WTC11 (cell line): ENCODE measurements at regions not wholly inside any gene's neighbourhood (a gene's known extent, or its start where the extent isn't known, plus 50 kb on each side); places are given as distances from the start of the nearest gene placed in this dataset.

Experiments used
- CREB1 ChIP-seq: sonication (generic); formaldehyde crosslinking; IDR thresholded peaks from 2 replicates; pipeline ENCODE4 v1.8.0; 2023; ENCODE audit warnings: mild to moderate bottlenecking, missing genetic modification reagents
- CTCF ChIP-seq: fragments of 200-600 bp; IDR thresholded peaks from 2 replicates; pipeline ENCODE4 v1.8.0; 2022; ENCODE audit warnings: antibody characterized with exemption
- ELF4 ChIP-seq: sonication (generic); formaldehyde crosslinking; IDR thresholded peaks from 2 replicates; pipeline ENCODE4 v1.8.1; 2022; ENCODE audit warnings: low read depth, mild to moderate bottlenecking, moderate library complexity, missing genetic modification reagents
- NFYB ChIP-seq: sonication (generic); formaldehyde crosslinking; conservative IDR thresholded peaks from 2 replicates; pipeline ENCODE4 v1.8.0; 2022; ENCODE audit warnings: low read depth, missing genetic modification reagents
- TF ChIP-seq, protein P1 (sequence below): sonication (generic); formaldehyde crosslinking; IDR thresholded peaks from 2 replicates; pipeline ENCODE4 v1.8.1; 2022; ENCODE audit warnings: mild to moderate bottlenecking, missing genetic modification reagents, moderate library complexity, borderline replicate concordance
- TF ChIP-seq, protein P2 (sequence below): sonication (generic); formaldehyde crosslinking; IDR thresholded peaks from 2 replicates; pipeline ENCODE4 v1.8.0; 2022; ENCODE audit warnings: mild to moderate bottlenecking, missing genetic modification reagents
- TF ChIP-seq, protein P3 (sequence below): sonication (generic); formaldehyde crosslinking; IDR thresholded peaks from 2 replicates; pipeline ENCODE4 v1.8.1; 2022; ENCODE audit warnings: low read depth, mild to moderate bottlenecking, moderate library complexity, missing genetic modification reagents, borderline replicate concordance

- no peak for TF ChIP-seq CREB1 (CRISPR knock-in tag)
- no peak for TF ChIP-seq CTCF
- TF ChIP-seq, protein P1, sequence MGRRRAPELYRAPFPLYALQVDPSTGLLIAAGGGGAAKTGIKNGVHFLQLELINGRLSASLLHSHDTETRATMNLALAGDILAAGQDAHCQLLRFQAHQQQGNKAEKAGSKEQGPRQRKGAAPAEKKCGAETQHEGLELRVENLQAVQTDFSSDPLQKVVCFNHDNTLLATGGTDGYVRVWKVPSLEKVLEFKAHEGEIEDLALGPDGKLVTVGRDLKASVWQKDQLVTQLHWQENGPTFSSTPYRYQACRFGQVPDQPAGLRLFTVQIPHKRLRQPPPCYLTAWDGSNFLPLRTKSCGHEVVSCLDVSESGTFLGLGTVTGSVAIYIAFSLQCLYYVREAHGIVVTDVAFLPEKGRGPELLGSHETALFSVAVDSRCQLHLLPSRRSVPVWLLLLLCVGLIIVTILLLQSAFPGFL (CRISPR knock-in tag), result no peak
- TF ChIP-seq, protein P2, sequence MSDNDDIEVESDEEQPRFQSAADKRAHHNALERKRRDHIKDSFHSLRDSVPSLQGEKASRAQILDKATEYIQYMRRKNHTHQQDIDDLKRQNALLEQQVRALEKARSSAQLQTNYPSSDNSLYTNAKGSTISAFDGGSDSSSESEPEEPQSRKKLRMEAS (CRISPR knock-in tag), result no peak
- TF ChIP-seq, protein P3, sequence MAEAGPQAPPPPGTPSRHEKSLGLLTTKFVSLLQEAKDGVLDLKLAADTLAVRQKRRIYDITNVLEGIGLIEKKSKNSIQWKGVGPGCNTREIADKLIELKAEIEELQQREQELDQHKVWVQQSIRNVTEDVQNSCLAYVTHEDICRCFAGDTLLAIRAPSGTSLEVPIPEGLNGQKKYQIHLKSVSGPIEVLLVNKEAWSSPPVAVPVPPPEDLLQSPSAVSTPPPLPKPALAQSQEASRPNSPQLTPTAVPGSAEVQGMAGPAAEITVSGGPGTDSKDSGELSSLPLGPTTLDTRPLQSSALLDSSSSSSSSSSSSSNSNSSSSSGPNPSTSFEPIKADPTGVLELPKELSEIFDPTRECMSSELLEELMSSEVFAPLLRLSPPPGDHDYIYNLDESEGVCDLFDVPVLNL, result no peak
- TF ChIP-seq NFYB (CRISPR knock-in tag), result no peak
- TF ChIP-seq ELF4, result no peak
Observed at GRCh38 chr7:51374936-51375335, 58.3 kb upstream of the COBL start.
